ENCODE measurements at regions not wholly inside any gene's neighbourhood (a gene's known extent, or its start where the extent isn't known, plus 50 kb on each side); places are given as distances from the start of the nearest gene placed in this dataset.

- no peak overlapping the region for H3K27ac ChIP-seq
- H2AFZ ChIP-seq, result no peak overlapping the region
- H3K4me2 ChIP-seq, result no peak overlapping the region
- H4K20me1 ChIP-seq (ENCODE audit: insufficient read depth), result no peaks in the 10 kb centered on the region
- no peak for DNase-seq
- no peaks in the 10 kb centered on the region for H3F3A ChIP-seq (ENCODE audit: insufficient read depth, low read depth)
- no peaks in the 10 kb centered on the region for H3K79me2 ChIP-seq (ENCODE audit: low read depth)
- intact Hi-C loops (cut with micrococcal nuclease; ENCODE audit: unreplicated experiment), result no loop called here
- H3K9me2 ChIP-seq (ENCODE audit: insufficient read depth), result no peaks in the 10 kb centered on the region
- no peaks in the 10 kb centered on the region for H3K9me3 ChIP-seq (ENCODE audit: insufficient read depth, low read depth)
- no peaks in the 10 kb centered on the region for H3K36me3 ChIP-seq (ENCODE audit: low read depth)
- no peaks in the 10 kb centered on the region for H3K4me1 ChIP-seq (replicated peaks; ENCODE audit: insufficient read depth)
- no TSS peak for BruUV-seq (replicated peaks)
- ChIA-PET CTCF (no interaction called here), POLR2A (ENCODE audit: unreplicated experiment) (no interaction called here)
- no peak for TF ChIP-seq CTCF (conservative IDR thresholded peaks at IDR 0.05)
- no peak overlapping the region for H3K4me3 ChIP-seq
- H3K27me3 ChIP-seq (ENCODE audit: insufficient read depth, low read depth), result peaks cover 18% of the 10 kb centered on the region; the same call in 1 of the 2 replicates
Measured at GRCh38 chr13:22871231-22871630, 309.5 kb upstream of the SGCG start.

GRCh38 chr13:22874839-22875238, 305.9 kb upstream of the SGCG start:
- CTCF ChIA-PET, result no interaction called here
- Histone ChIP-seq H3K9me2 (ENCODE audit: insufficient read depth) (no peaks in the 10 kb centered on the region), H3K4me2 (no peak overlapping the region), H3K9me3 (ENCODE audit: insufficient read depth, low read depth) (no peaks in the 10 kb centered on the region), H3K4me1 (replicated peaks; ENCODE audit: insufficient read depth) (no peaks in the 10 kb centered on the region), H2AFZ (no peak overlapping the region), H3K36me3 (ENCODE audit: low read depth) (no peaks in the 10 kb centered on the region), H3K27me3 (ENCODE audit: insufficient read depth, low read depth) (peaks cover 21% of the 10 kb centered on the region; the same call in 1 of the 2 replicates), H3K27ac (no peak overlapping the region), H3K4me3 (no peak overlapping the region), H3K79me2 (ENCODE audit: low read depth) (no peaks in the 10 kb centered on the region), H3F3A (ENCODE audit: insufficient read depth, low read depth) (no peaks in the 10 kb centered on the region), H4K20me1 (ENCODE audit: insufficient read depth) (no peaks in the 10 kb centered on the region)
- no TSS peak for BruUV-seq (replicated peaks)
- intact Hi-C loops (cut with micrococcal nuclease; ENCODE audit: unreplicated experiment), result no loop called here
- POLR2A ChIA-PET (ENCODE audit: unreplicated experiment), result no interaction called here
- TF ChIP-seq EZH2 (IDR thresholded peaks at IDR 0.05; ENCODE audit: low read depth) (no peak), CTCF (conservative IDR thresholded peaks at IDR 0.05) (no peak)
- DNase-seq, result no peak

- TF ChIP-seq CTCF (conservative IDR thresholded peaks at IDR 0.05), result no peak
- no peak for TF ChIP-seq EZH2 (IDR thresholded peaks at IDR 0.05; ENCODE audit: low read depth)
- Histone ChIP-seq H3K4me3 (no peak overlapping the region), H3K27ac (no peak overlapping the region), H3K4me2 (no peak overlapping the region), H2AFZ (no peak overlapping the region), H3K4me1 (replicated peaks; ENCODE audit: insufficient read depth) (no peaks in the 10 kb centered on the region), H3K27me3 (ENCODE audit: insufficient read depth, low read depth) (peaks cover 25% of the 10 kb centered on the region), H3K36me3 (ENCODE audit: low read depth) (no peaks in the 10 kb centered on the region), H4K20me1 (ENCODE audit: insufficient read depth) (no peaks in the 10 kb centered on the region), H3K9me3 (ENCODE audit: insufficient read depth, low read depth) (no peaks in the 10 kb centered on the region), H3K79me2 (ENCODE audit: low read depth) (no peaks in the 10 kb centered on the region), H3F3A (ENCODE audit: insufficient read depth, low read depth) (no peaks in the 10 kb centered on the region), H3K9me2 (ENCODE audit: insufficient read depth) (no peaks in the 10 kb centered on the region)
- BruUV-seq (replicated peaks), result no TSS peak
- intact Hi-C loops (cut with micrococcal nuclease; ENCODE audit: unreplicated experiment), result no loop called here
- no peak for DNase-seq
- POLR2A ChIA-PET (ENCODE audit: unreplicated experiment), result no interaction called here
- CTCF ChIA-PET, result no interaction called here
Measured at GRCh38 chr13:22877421-22877820, 303.4 kb upstream of the SGCG start.
